ENCODE measurements at regions not wholly inside any gene's neighbourhood (a gene's known extent, or its start where the extent isn't known, plus 50 kb on each side); places are given as distances from the start of the nearest gene placed in this dataset.

DNA sequence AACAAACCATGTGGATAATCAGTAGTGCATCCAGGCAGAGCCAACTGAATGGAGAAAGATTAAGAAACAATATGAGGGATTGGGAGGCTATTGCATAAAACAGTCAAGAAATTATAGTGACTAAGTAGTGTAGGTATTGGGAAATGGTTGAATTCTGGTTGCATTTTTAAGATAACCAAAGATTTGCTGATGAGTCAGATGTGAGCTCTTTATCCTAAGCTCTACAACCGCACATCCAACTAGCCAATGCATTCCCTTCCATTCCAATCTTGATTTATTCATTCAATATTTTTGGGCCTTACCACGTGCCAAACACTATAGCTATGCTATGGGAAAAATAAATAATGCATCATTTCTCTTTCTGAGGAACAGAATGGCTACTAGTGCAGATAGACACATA lies 524.5 kb upstream of the RGMB start:
- no TSS peak for BruUV-seq (replicated peaks)
- TF ChIP-seq, protein P1, sequence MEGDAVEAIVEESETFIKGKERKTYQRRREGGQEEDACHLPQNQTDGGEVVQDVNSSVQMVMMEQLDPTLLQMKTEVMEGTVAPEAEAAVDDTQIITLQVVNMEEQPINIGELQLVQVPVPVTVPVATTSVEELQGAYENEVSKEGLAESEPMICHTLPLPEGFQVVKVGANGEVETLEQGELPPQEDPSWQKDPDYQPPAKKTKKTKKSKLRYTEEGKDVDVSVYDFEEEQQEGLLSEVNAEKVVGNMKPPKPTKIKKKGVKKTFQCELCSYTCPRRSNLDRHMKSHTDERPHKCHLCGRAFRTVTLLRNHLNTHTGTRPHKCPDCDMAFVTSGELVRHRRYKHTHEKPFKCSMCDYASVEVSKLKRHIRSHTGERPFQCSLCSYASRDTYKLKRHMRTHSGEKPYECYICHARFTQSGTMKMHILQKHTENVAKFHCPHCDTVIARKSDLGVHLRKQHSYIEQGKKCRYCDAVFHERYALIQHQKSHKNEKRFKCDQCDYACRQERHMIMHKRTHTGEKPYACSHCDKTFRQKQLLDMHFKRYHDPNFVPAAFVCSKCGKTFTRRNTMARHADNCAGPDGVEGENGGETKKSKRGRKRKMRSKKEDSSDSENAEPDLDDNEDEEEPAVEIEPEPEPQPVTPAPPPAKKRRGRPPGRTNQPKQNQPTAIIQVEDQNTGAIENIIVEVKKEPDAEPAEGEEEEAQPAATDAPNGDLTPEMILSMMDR (IDR thresholded peaks at IDR 0.05; ENCODE audit: unreplicated experiment) = no peak
- intact Hi-C loops (cut with micrococcal nuclease; ENCODE audit: unreplicated experiment) = no loop called here
- Mint-ChIP-seq H3K4me3 (ENCODE audit: low read depth, unreplicated experiment) (no peak overlapping the region), H3K9me3 (ENCODE audit: low read depth, unreplicated experiment) (no peaks in the 10 kb centered on the region), H3K36me3 (ENCODE audit: insufficient read depth, unreplicated experiment) (no peaks in the 10 kb centered on the region), H3K27me3 (ENCODE audit: unreplicated experiment) (no peaks in the 10 kb centered on the region), H3K4me1 (ENCODE audit: low read depth, unreplicated experiment) (no peaks in the 10 kb centered on the region), H3K27ac (ENCODE audit: unreplicated experiment) (no peak overlapping the region)
- CTCF ChIA-PET = no interaction called here
- DNase-seq = no peak

DNA sequence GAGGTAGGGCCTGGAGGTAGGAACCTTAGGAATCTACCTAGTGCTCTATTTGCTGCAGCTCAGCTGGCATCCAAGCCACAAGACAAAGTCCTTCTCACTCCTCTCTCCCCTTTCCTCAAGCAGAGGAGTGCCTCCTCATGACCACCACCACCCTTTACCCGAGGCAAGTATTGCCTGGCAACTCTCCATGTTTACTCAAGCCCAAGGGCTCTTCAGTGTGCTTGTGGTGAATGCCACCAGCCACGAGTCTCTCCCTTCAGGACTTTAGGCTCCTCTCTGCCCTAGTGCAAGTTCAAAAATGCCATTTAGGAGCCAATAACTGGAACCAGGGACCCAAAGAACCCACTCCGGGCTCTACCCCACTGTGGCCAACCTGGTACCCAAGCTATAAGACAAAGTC lies 514.5 kb upstream of the RGMB start:
- intact Hi-C loops (cut with micrococcal nuclease; ENCODE audit: unreplicated experiment) = no loop called here
- BruUV-seq (replicated peaks) = no TSS peak
- Mint-ChIP-seq H3K4me1 (ENCODE audit: low read depth, unreplicated experiment) (no peaks in the 10 kb centered on the region), H3K9me3 (ENCODE audit: low read depth, unreplicated experiment) (no peaks in the 10 kb centered on the region), H3K4me3 (ENCODE audit: low read depth, unreplicated experiment) (no peak overlapping the region), H3K36me3 (ENCODE audit: insufficient read depth, unreplicated experiment) (no peaks in the 10 kb centered on the region), H3K27ac (ENCODE audit: unreplicated experiment) (no peak overlapping the region), H3K27me3 (ENCODE audit: unreplicated experiment) (no peaks in the 10 kb centered on the region)
- DNase-seq = no peak
- CTCF ChIA-PET = no interaction called here
- TF ChIP-seq, protein P1 (IDR thresholded peaks at IDR 0.05; ENCODE audit: unreplicated experiment) = no peak

- no peak for DNase-seq
- no TSS peak for BruUV-seq (replicated peaks)
- CTCF ChIA-PET = no interaction called here
- TF ChIP-seq, protein P1 (IDR thresholded peaks at IDR 0.05; ENCODE audit: unreplicated experiment) = no peak
- Mint-ChIP-seq H3K4me3 (ENCODE audit: low read depth, unreplicated experiment) (no peak overlapping the region), H3K9me3 (ENCODE audit: low read depth, unreplicated experiment) (no peaks in the 10 kb centered on the region), H3K4me1 (ENCODE audit: low read depth, unreplicated experiment) (no peaks in the 10 kb centered on the region), H3K27ac (ENCODE audit: unreplicated experiment) (no peak overlapping the region), H3K36me3 (ENCODE audit: insufficient read depth, unreplicated experiment) (no peaks in the 10 kb centered on the region), H3K27me3 (ENCODE audit: unreplicated experiment) (no peaks in the 10 kb centered on the region)
- intact Hi-C loops (cut with micrococcal nuclease; ENCODE audit: unreplicated experiment) = no loop called here
Measured at GRCh38 chr5:98259595-98259994, 513.9 kb upstream of the RGMB start.

DNA sequence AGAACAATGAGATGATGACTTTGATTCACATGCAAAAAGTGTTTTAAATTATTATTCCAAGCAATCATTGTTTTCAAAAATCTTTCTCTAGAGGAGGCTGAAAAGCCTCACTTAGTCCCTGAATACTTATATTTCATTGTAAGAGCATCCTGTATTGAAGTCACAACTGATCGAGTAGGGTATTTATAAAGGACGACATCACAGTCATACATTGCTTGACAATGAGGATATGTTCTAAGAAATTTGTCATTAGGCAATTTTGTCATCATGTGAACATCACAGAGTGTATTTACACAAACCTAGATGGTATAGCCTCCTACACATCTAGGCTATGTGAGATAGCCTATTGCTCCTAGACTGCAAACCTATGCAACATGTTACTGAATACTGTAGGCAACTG lies 510.4 kb upstream of the RGMB start:
- H3K4me3 Mint-ChIP-seq (ENCODE audit: low read depth, unreplicated experiment) = no peak overlapping the region
- H3K27me3 Mint-ChIP-seq (ENCODE audit: unreplicated experiment) = no peaks in the 10 kb centered on the region
- H3K9me3 Mint-ChIP-seq (ENCODE audit: low read depth, unreplicated experiment) = no peaks in the 10 kb centered on the region
- no peak for DNase-seq
- TF ChIP-seq, protein P1 (IDR thresholded peaks at IDR 0.05; ENCODE audit: unreplicated experiment) = no peak
- H3K4me1 Mint-ChIP-seq (ENCODE audit: low read depth, unreplicated experiment) = no peaks in the 10 kb centered on the region
- no peak overlapping the region for H3K27ac Mint-ChIP-seq (ENCODE audit: unreplicated experiment)
- H3K36me3 Mint-ChIP-seq (ENCODE audit: insufficient read depth, unreplicated experiment) = no peaks in the 10 kb centered on the region
- intact Hi-C loops (cut with micrococcal nuclease; ENCODE audit: unreplicated experiment) = no loop called here
- CTCF ChIA-PET = no interaction called here
- BruUV-seq (replicated peaks) = no TSS peak
